ENCODE measurements at regions not wholly inside any gene's neighbourhood (a gene's known extent, or its start where the extent isn't known, plus 50 kb on each side); places are given as distances from the start of the nearest gene placed in this dataset.

DNA sequence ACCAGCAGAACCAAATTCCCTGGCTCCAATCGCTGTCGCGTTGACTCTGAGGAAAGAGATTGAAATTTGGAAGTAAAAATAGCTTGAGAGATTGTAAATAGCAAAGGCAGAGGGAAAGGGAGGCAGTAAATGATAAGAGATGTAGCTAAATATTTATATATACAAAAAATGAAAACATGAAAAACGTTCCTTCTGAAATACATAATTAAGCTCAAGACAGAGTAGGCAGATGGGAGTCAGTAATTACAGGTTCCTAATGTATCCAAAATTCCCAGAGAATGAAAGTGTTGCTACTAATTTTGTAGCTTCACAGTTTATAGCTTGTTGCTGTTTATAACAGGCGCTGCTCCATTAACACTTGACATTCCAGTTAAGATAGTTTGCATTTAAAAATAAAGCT, 648.7 kb downstream of the KCNA4 start:
- no peak for DNase-seq
- 26 to 35% methylated on average over 5 of the region's 5 CpGs for WGBS, 2 donors
- H3K4me3 ChIP-seq, result no peak overlapping the region
- no peaks in the 10 kb centered on the region for H3K27me3 ChIP-seq
- ATAC-seq, result no peak
- TF ChIP-seq, protein P1, sequence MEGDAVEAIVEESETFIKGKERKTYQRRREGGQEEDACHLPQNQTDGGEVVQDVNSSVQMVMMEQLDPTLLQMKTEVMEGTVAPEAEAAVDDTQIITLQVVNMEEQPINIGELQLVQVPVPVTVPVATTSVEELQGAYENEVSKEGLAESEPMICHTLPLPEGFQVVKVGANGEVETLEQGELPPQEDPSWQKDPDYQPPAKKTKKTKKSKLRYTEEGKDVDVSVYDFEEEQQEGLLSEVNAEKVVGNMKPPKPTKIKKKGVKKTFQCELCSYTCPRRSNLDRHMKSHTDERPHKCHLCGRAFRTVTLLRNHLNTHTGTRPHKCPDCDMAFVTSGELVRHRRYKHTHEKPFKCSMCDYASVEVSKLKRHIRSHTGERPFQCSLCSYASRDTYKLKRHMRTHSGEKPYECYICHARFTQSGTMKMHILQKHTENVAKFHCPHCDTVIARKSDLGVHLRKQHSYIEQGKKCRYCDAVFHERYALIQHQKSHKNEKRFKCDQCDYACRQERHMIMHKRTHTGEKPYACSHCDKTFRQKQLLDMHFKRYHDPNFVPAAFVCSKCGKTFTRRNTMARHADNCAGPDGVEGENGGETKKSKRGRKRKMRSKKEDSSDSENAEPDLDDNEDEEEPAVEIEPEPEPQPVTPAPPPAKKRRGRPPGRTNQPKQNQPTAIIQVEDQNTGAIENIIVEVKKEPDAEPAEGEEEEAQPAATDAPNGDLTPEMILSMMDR (IDR thresholded peaks at IDR 0.05), result no peak
- no peak overlapping the region for H3K27ac ChIP-seq
- intact Hi-C loops (cut with DNase I), result no loop called here
- H3K36me3 ChIP-seq, result no peaks in the 10 kb centered on the region
- peaks cover 0 to 15% (median 0%) of the 10 kb centered on the region in 11 donors for H3K9me3 ChIP-seq
- peaks cover 0 to 7% (median 0%) of the 10 kb centered on the region in 9 donors for H3K4me1 ChIP-seq

DNA sequence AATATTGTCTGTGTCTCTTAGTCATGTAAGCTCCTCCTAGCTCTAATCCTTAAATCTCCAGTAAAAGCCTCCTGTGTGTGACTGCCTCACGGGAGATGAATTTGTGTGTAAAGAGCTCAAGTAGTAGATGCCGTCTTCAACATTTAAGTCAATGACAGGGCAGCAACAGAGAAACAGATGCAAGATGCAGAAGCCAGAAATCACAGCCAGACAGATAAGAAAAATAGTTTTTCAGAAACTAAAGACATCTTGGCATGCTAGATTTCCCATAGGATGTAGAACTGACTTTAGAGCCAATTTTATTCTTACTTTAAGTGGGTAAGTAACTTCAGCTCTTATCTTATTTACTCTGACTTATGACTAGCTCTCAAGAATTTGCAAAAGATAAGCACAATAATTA, 652.8 kb downstream of the KCNA4 start:
- no peak for DNase-seq
- ATAC-seq, result no peak
- intact Hi-C loops (cut with DNase I), result no loop called here
- Histone ChIP-seq H3K27ac (no peak overlapping the region), H3K36me3 (no peaks in the 10 kb centered on the region), H3K4me1 (peaks cover 0 to 7% (median 0%) of the 10 kb centered on the region in 9 donors), H3K27me3 (no peaks in the 10 kb centered on the region), H3K4me3 (no peak overlapping the region), H3K9me3 (peaks cover 0 to 6% (median 0%) of the 10 kb centered on the region in 11 donors)
- 45 to 59% methylated on average over 2 of the region's 2 CpGs for WGBS, 2 donors
- TF ChIP-seq, protein P1 (IDR thresholded peaks at IDR 0.05), result no peak

DNA sequence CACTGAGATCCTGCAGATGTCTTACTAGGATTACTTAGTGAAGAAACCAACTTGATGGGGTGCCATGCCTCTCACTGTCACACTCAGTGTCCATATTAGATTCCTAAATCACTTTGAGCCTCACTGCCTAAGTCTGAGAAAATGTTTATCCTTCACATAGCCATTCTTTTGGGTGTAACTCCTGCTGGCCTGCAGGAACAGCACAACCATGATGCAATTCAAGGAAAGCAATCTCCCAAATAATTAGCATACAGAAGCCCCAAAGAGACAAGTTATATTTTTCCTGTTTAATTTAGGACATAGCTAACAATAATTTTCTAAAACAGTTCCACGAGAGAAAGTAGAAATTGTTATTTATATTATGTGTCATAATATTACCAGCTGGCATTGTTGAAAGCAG, 655.5 kb downstream of the KCNA4 start:
- ATAC-seq (no peak), DNase-seq (no peak)
- intact Hi-C loops (cut with DNase I), result no loop called here
- TF ChIP-seq, protein P1 (IDR thresholded peaks at IDR 0.05), result no peak
- no peaks in the 10 kb centered on the region for H3K27me3 ChIP-seq
- H3K36me3 ChIP-seq, result no peaks in the 10 kb centered on the region
- WGBS, 2 donors, result 52 to 57% methylated on average over 1 of the region's 1 CpG
- H3K4me1 ChIP-seq, result no peaks in the 10 kb centered on the region
- no peak overlapping the region for H3K4me3 ChIP-seq
- H3K27ac ChIP-seq, result no peak overlapping the region
- peaks cover 0 to 6% (median 0%) of the 10 kb centered on the region in 11 donors for H3K9me3 ChIP-seq

DNA sequence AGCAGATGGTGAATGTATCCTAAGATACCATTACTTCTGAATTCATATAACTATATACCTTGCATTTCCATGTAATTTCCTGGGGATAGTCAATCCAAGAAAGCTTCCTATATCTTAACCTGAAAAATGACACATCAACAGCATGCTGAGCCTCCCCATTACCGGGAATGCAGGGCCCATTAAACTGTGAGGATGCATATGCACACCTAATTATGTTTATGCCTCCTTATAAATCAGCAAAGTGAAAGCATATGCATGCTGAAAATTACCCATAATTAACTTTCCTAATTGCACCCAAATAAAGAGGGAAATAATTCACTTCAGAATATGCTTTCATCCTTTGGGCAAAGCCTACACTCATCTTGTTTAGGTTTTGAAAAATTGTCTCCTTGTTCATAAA, 663.0 kb downstream of the KCNA4 start:
- TF ChIP-seq, protein P1 (IDR thresholded peaks at IDR 0.05), result no peak
- intact Hi-C loops (cut with DNase I), result no loop called here

More for the DNA sequence above, 663.0 kb downstream of the KCNA4 start:
- Histone ChIP-seq H3K4me1 (no peaks in the 10 kb centered on the region), H3K27me3 (peaks cover 0 to 5% (median 0%) of the 10 kb centered on the region in 7 donors), H3K4me3 (no peak overlapping the region), H3K36me3 (no peaks in the 10 kb centered on the region), H3K9me3 (peaks cover 0 to 7% (median 0%) of the 10 kb centered on the region in 11 donors), H3K27ac (no peak overlapping the region)
- no peak for ATAC-seq
- WGBS, 2 donors, result 69 to 76% methylated on average over 1 of the region's 1 CpG
- DNase-seq, result no peak
